ENCODE measurements at regions not wholly inside any gene's neighbourhood (a gene's known extent, or its start where the extent isn't known, plus 50 kb on each side); places are given as distances from the start of the nearest gene placed in this dataset.

DNA sequence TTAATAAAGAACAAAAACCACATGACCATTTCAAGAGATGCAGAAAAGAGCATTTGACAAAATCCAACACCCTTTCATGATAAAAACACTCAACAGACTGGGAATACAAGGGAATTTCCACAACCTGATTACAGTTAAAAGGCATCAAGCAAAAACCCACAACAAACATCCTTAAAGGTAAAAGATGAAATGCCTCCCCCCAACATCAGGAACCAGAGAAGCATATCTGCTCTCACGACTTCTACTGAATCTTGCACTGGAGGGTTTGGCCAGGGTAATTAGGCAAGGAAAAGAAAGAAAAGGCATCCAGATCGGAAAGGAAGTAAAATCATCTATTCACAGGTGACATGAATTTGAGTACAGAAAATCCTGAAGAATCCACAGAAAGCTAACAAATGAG lies 59.5 kb upstream of the SFMBT2 start:
- TF ChIP-seq CTCF (IDR thresholded peaks at IDR 0.05), result no peak
- Mint-ChIP-seq H3K27ac (no peak overlapping the region), H3K36me3 (ENCODE audit: low read depth) (no peaks in the 10 kb centered on the region), H3K4me3 (no peak overlapping the region), H3K27me3 (ENCODE audit: low read depth, poor library complexity) (peaks cover 43% of the 10 kb centered on the region), H3K9me3 (no peaks in the 10 kb centered on the region), H3K4me1 (peaks cover 5% of the 10 kb centered on the region)
- no peak for DNase-seq

DNA sequence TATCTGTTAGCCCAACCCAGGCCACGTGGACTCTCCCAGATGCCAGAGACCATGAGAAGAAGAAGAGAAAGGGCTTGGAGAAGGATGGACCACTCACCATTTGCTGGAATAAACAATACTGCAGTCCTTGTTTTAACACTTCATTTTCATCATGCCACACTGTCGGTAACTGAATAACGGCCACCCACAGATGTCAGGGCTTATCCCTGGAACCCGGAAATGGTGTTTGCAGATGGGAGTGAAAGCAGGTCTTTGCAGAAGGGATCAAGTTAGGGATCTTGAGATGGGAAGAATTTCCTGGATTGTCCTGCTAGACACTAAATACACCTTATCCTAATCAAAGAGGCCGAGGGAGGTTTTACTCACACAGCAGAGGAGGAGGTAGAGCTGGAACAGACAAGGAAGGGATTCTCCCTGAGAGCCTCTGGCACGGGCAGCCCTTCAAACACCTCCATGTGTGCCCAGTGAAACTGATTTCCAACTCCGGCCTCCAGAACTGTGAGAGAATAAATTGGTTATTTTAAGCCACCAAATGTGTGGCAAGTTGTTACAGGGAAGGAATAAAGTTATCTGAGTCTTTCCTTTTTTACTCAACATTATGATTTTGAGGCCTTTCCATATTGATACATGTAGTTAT lies 56.3 kb upstream of the SFMBT2 start:
- no peak overlapping the region for H3K4me3 Mint-ChIP-seq
- TF ChIP-seq CTCF (IDR thresholded peaks at IDR 0.05), result no peak
- H3K27ac Mint-ChIP-seq, result no peak overlapping the region
- H3K36me3 Mint-ChIP-seq (ENCODE audit: low read depth), result no peaks in the 10 kb centered on the region
- H3K9me3 Mint-ChIP-seq, result peaks cover 7% of the 10 kb centered on the region
- peaks cover 46% of the 10 kb centered on the region for H3K27me3 Mint-ChIP-seq (ENCODE audit: low read depth, poor library complexity)
- H3K4me1 Mint-ChIP-seq, result no peaks in the 10 kb centered on the region
- no peak for DNase-seq

- TF ChIP-seq CTCF (IDR thresholded peaks at IDR 0.05), result no peak
- Mint-ChIP-seq H3K4me3 (no peak overlapping the region), H3K4me1 (no peaks in the 10 kb centered on the region)
These were observed 53.9 kb upstream of the SFMBT2 start for GRCh38 chr10:7464691-7465090.

More at GRCh38 chr10:7464691-7465090, 53.9 kb upstream of the SFMBT2 start:
- Mint-ChIP-seq H3K9me3 (peaks cover 7% of the 10 kb centered on the region), H3K27ac (no peak overlapping the region), H3K36me3 (ENCODE audit: low read depth) (no peaks in the 10 kb centered on the region), H3K27me3 (ENCODE audit: low read depth, poor library complexity) (peaks cover 25% of the 10 kb centered on the region)
- DNase-seq, result no peak
